Prostate gland (tissue), 2 donors: ENCODE measurements at regions not wholly inside any gene's neighbourhood (a gene's known extent, or its start where the extent isn't known, plus 50 kb on each side); places are given as distances from the start of the nearest gene placed in this dataset.

ENCODE experiments used
- DNase-seq: peaks from one replicate; pipeline ENCODE4 v3.0.0-alpha.2; 2019; ENCODE audit warnings: low spot score
- H3K27ac ChIP-seq, 2 donors: fragments of 200-600 bp; sonication (generic); 2 replicates each; pipeline ENCODE4 v1.5.1; 2017 to 2019
- H3K27me3 ChIP-seq: fragments of 200-600 bp; sonication (generic); replicated peaks from 2 replicates; pipeline ENCODE4 v1.5.1; 2019; ENCODE audit not compliant: insufficient read depth
- H3K36me3 ChIP-seq, 2 donors: fragments of 200-600 bp; sonication (generic); 1 replicate in 1 of 2; 2 replicates in 1 of 2; pipeline versions ENCODE4 v1.5.1 to v1.8.1; 2017 to 2019
- H3K4me1 ChIP-seq: fragments of 200-600 bp; sonication (generic); replicated peaks from 2 replicates; pipeline ENCODE4 v1.5.1; 2019
- H3K4me3 ChIP-seq, 2 donors: fragments of 200-600 bp; sonication (generic); 2 replicates each; pipeline ENCODE4 v1.5.1; 2017 to 2019
- H3K9me3 ChIP-seq: fragments of 200-600 bp; sonication (generic); 2 replicates; pipeline ENCODE4 v1.5.1; 2017
- CTCF ChIP-seq, 4 experiments: fragments of 200-600 bp in 2 of 4; fragments of 450-650 bp in 2 of 4; sonication (generic) in 2 of 4; IDR thresholded peaks; 1 replicate in 3 of 4; 2 replicates in 1 of 4; pipeline ENCODE4 v1.5.1; 2016 to 2019; ENCODE audit warnings: antibody characterized with exemption in 4 of 4, mild to moderate bottlenecking in 2 of 4, moderate library complexity in 2 of 4
- POLR2A ChIP-seq: fragments of 450-650 bp; IDR thresholded peaks from one replicate; pipeline ENCODE4 v1.6.1; 2016; ENCODE audit warnings: antibody characterized with exemption, mild to moderate bottlenecking
- POLR2AphosphoS5 ChIP-seq: sonication (generic); formaldehyde crosslinking; IDR thresholded peaks from one replicate; pipeline ENCODE4 v1.6.1; 2017; ENCODE audit warnings: antibody characterized with exemption
- WGBS: methylation state at CpG from one replicate; pipeline ENCODE4 v1.1.5; 2018; 5-methylcytosine and 5-hydroxymethylcytosine counted together
- intact Hi-C: fragments of 100-400 bp; cut with DNase I; formaldehyde crosslinking; loops from one replicate; pipeline ENCODE4 v1.14.2; 2022

DNA sequence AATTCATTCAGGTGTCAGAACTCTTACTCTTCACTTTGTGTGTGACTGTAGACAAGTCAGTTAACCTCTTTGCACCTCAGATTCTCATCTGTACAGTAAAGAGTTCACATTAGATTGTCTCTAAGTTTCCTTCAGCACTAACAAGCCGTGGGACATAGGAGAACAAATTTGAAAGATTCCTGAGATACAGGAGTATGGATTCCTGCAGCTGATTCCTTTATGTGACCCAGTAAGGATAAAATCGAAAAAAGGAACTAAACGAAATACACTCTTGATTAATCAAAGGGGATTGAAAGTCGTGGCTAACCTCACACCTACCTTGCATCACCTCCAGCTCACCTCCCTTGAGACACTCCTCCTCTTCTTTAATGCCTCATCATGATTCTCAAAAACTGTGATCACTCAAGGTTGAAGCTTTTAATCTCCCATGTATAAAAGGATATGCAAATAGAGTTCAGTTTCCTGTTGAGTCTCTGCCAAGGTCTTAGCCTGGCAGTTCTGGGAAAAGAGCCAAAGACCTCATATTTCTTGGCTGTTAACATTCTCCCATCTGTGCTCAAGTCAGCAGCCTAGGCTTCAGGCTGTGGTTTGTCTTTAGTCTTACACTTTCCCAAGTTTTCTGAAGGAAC is 156.6 kb downstream of the DAD1 start:
- Histone ChIP-seq H3K27ac (no peak overlapping the region), H3K4me1 (no peaks in the 10 kb centered on the region), H3K27me3 (no peaks in the 10 kb centered on the region), H3K36me3 (no peaks in the 10 kb centered on the region), H3K4me3 (no peak overlapping the region), H3K9me3 (no peaks in the 10 kb centered on the region)
- 19% methylated on average over 4 of the region's 4 CpGs for WGBS
- no peak for TF ChIP-seq POLR2A
- TF ChIP-seq POLR2AphosphoS5, result peak; percentile 74
- DNase-seq, result peak; percentile 68
- intact Hi-C loops, result no loop called here

GRCh38 chr14:22429546-22430294 is 159.3 kb downstream of the DAD1 start:
- no peak for DNase-seq

DNA sequence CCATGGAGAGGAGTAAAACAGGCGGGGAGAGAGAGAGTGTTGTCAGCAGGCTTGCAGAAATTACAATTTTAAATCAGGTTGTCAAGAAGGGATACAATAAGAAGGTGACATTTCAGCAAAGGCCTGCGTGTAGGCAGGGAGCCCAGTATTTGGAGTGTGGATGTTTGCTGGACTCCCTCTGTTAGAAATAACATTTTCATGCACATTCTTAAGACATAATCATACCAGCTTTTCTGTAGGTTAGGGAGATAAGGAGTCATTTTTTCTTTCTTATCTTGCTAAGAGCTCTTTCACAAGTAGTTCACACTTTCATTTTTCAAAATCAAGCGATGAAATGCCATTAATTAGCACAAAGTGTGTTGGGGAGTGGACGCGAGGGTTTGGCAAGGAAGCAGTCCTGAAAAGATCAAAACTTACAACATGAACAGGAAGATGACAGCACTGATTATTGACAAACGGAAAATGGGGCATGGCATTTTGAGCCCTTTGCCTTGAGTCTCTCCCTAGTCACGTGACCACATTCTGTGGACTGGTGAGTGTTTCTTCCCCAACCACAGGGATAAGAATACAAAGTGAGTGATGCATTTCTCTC is 160.2 kb downstream of the DAD1 start:
- TF ChIP-seq POLR2AphosphoS5, result no peak
- TF ChIP-seq CTCF (IDR thresholded peaks at IDR 0.05), result no peak
- TF ChIP-seq POLR2A, result no peak
- Histone ChIP-seq H3K4me1 (no peaks in the 10 kb centered on the region), H3K27me3 (no peaks in the 10 kb centered on the region), H3K27ac (no peak overlapping the region), H3K36me3 (no peaks in the 10 kb centered on the region), H3K4me3 (no peak overlapping the region), H3K9me3 (no peaks in the 10 kb centered on the region)
- 55% methylated on average over 7 of the region's 7 CpGs for WGBS
- no peak for DNase-seq
- intact Hi-C loops, result no loop called here

More at GRCh38 chr14:22429546-22430294, 159.3 kb downstream of the DAD1 start:
- Histone ChIP-seq H3K4me1 (no peaks in the 10 kb centered on the region), H3K27ac (no peak overlapping the region), H3K4me3 (no peak overlapping the region), H3K9me3 (no peaks in the 10 kb centered on the region), H3K27me3 (no peaks in the 10 kb centered on the region), H3K36me3 (no peaks in the 10 kb centered on the region)
- intact Hi-C loops, result no loop called here
- WGBS, result 66% methylated on average over 7 of the region's 7 CpGs
- TF ChIP-seq CTCF (IDR thresholded peaks at IDR 0.05) (no peak), POLR2AphosphoS5 (no peak), POLR2A (no peak)

- peak; percentile 28 for DNase-seq
- Histone ChIP-seq H3K9me3 (no peaks in the 10 kb centered on the region), H3K4me1 (no peaks in the 10 kb centered on the region), H3K4me3 (no peak overlapping the region), H3K36me3 (no peaks in the 10 kb centered on the region), H3K27me3 (no peaks in the 10 kb centered on the region), H3K27ac (no peak overlapping the region)
- WGBS, result 16% methylated on average over 9 of the region's 9 CpGs
- intact Hi-C loops, result no loop called here
- TF ChIP-seq POLR2A (no peak), POLR2AphosphoS5 (peak; percentile 64)
These were observed 161.2 kb downstream of the DAD1 start for GRCh38 chr14:22427771-22428231.

- Histone ChIP-seq H3K9me3 (no peaks in the 10 kb centered on the region), H3K4me1 (no peaks in the 10 kb centered on the region), H3K27ac (no peak overlapping the region), H3K4me3 (no peak overlapping the region), H3K27me3 (no peaks in the 10 kb centered on the region), H3K36me3 (no peaks in the 10 kb centered on the region)
- DNase-seq, result no peak
- 98% methylated on average over 7 of the region's 7 CpGs for WGBS
- no peak for TF ChIP-seq POLR2AphosphoS5
- no peak for TF ChIP-seq CTCF (IDR thresholded peaks at IDR 0.05)
- no peak for TF ChIP-seq POLR2A
- intact Hi-C loops, result no loop called here
These were observed 162.3 kb downstream of the DAD1 start for GRCh38 chr14:22426711-22427110.
